ENCODE measurements at regions not wholly inside any gene's neighbourhood (a gene's known extent, or its start where the extent isn't known, plus 50 kb on each side); places are given as distances from the start of the nearest gene placed in this dataset.

DNA sequence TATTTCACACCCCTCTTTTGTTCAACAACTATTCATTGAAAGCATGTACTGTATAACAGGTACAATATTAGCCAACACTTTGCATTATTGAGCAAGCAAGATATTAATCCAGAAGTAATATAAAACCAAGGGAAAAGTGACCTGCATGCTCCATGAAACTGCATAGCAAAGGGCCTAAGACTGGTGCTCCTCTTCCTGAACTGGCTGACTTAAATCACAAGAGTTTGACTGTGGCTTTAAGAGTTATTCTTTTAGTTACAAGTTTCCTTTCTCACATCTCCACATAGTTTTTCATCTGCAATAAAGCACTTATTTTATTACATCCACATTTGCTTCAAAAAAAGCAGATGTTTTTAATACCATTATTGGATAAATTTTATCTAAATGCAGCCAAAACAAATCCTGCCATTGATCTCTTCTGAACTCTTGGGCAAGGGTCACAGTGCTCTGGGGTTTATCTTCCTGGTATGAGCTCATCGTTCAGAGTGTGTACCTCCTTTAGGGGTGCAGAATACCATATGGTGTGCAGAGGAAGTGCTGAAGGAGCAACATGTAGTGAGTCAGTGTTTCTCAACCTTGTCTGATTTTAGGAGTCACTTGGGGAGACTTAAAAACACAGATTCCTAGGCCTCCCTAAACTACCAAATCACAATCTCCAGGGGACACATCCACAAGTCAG lies 1225.9 kb upstream of the MAP3K7 start:
- no peak for DNase-seq (ENCODE audit: low read depth in 3 of 3)

- no peak for DNase-seq (ENCODE audit: low read depth in 3 of 3)
Measured at GRCh38 chr6:91804981-91805380, 1218.1 kb upstream of the MAP3K7 start.

DNA sequence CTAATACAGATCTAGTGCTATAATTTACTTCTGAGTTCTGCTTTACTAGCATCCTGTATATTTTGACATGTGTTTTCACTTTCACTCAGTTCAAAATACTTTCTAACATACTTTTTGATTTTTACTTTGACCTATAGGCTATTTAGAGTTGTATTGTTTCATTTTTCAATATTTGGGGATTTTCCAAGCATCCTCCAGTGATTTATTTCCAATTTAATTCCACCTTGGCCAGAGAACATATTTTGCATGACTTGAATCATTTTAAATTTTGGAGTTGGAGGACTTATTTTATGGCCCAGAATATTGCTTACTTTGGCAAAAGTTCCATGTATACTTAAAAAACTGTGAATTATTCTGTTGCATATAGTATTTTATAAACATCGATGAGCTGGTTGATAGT lies 1215.6 kb upstream of the MAP3K7 start:
- no peak for DNase-seq (ENCODE audit: low read depth in 3 of 3)

DNA sequence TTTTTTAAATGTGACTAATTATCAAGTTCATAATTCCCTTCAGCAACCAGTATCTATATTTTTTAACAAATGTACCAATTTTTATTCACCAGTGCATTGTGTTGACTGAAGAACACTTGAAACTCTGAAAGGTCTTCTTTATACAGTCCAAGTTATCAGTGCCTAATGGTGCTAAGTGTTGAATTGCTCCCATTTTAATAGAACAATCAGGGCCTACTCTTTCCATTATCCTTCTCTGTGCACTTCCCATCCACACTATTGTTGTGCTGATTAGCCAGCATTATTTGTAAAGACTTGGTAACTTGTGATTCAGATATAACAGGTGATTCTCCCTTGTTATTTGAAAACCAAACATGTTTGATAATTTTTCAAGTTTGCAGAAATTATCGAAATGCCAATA lies 1209.7 kb upstream of the MAP3K7 start:
- no peak for DNase-seq (ENCODE audit: low read depth in 3 of 3)

GRCh38 chr6:91788501-91788900 lies 1201.6 kb upstream of the MAP3K7 start:
- DNase-seq (ENCODE audit: low read depth in 3 of 3), result no peak

GRCh38 chr6:91786474-91787184 lies 1199.8 kb upstream of the MAP3K7 start:
- no peak for DNase-seq (ENCODE audit: low read depth in 3 of 3)

DNA sequence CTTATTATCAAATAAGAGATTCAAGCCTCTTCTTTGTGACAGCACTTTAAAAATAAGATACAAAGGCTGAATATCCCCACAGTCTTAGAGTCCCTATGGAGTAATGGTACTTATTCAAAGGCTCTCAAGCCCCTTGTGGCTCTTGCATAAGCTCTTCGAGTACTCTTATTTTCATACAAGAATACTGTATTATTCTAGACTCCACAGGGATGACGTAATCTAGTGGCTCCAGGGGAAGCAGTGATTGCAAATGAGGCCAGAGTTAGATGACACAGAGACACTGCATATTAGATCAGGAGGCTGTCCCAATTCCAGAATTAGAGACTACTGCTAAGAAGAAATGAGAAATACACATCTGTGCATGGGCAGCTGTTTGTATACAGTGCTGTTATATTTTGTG lies 1195.9 kb upstream of the MAP3K7 start:
- DNase-seq (ENCODE audit: low read depth in 3 of 3), result no peak

DNA sequence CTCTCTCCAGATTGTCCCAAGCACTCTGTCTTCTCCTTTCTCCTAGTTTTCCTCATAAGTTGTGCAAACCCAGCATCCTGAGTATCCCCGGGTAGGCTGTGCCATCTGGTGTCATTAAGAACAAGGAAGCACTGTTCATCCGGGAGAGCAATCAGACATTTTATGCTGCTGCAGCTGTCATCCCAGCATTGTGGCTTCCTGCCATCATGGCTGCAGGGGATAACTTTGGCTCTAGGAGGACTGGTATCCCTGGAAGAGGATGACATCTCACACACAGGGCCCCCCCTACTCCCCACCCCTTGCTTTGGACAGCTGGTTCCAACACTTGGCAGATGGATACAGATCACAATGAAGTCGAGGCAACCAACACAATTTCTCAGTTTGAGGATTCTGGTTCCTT lies 1195.1 kb upstream of the MAP3K7 start:
- no peak for DNase-seq (ENCODE audit: low read depth in 3 of 3)

GRCh38 chr6:91780270-91780669 lies 1193.4 kb upstream of the MAP3K7 start:
- DNase-seq (ENCODE audit: low read depth in 3 of 3), result no peak

- no peak for DNase-seq (ENCODE audit: low read depth in 3 of 3)
Measured at GRCh38 chr6:91761621-91762020, 1174.7 kb upstream of the MAP3K7 start.

GRCh38 chr6:91754691-91755090 lies 1167.8 kb upstream of the MAP3K7 start:
- no peak for DNase-seq (ENCODE audit: low read depth in 3 of 3)

DNA sequence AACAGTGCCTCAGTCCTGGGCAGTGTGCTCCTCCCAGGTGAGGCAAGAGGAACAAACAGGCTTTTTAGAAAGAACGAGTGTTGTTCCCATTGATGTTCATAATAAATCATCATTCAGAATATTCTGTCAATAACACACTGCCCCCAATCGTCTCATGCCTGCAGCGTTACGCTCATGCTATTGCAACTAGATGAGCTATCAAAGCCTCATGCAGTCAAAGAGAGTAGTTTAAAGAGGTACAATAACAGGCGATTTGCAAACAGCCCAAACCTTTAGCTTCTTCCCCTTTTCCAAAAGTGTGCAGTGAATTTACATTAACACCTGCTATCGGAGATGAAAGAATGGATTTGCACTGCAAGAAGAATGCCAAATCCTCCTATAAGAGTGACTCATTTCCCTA lies 1164.7 kb upstream of the MAP3K7 start:
- no peak for DNase-seq (ENCODE audit: low read depth in 3 of 3)

- no peak for DNase-seq (ENCODE audit: low read depth in 3 of 3)
Measured at GRCh38 chr6:91744566-91744965, 1157.7 kb upstream of the MAP3K7 start.

GRCh38 chr6:91743756-91744155 lies 1156.9 kb upstream of the MAP3K7 start:
- no peak for DNase-seq (ENCODE audit: low read depth in 3 of 3)

GRCh38 chr6:91731939-91732338 lies 1145.1 kb upstream of the MAP3K7 start:
- no peak for DNase-seq (ENCODE audit: low read depth in 3 of 3)

DNA sequence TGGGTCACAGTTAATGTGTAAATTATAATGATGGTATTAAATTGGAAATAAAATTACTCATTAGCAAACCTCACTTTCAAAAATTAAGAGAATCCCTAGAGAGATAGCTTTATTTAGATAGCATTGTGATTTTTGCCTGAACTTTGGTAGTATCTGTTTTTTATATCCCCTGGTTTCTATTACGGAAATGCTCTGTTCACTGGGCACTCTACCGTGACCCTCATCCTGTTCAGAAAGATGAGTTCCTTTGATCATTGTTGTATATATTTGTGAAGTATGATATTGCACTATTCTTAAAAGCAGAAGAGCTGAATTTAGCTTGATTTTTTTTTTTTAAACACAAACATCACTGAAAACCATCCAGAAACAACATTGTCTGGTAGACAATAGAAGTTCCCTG lies 1143.8 kb upstream of the MAP3K7 start:
- DNase-seq (ENCODE audit: low read depth in 3 of 3), result no peak

DNA sequence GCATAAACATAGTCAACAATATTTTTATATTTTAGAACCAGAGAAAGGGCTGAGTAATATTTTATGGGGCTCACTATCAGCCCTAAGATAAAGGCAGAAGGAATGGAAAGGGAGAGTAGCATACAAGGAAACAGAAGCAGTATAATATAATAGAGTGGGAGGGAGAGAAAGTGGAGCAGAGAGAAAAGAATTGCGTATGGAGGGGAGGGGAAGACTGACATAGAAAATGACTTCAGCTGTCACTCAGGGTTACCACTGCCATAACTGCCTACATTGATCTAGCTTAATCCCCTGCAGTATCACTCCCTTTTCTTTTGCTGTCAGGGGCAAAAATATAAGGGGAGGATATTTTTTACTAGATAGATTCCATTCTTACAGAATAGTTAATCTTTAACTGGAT lies 1133.5 kb upstream of the MAP3K7 start:
- DNase-seq (ENCODE audit: low read depth in 3 of 3), result no peak

DNA sequence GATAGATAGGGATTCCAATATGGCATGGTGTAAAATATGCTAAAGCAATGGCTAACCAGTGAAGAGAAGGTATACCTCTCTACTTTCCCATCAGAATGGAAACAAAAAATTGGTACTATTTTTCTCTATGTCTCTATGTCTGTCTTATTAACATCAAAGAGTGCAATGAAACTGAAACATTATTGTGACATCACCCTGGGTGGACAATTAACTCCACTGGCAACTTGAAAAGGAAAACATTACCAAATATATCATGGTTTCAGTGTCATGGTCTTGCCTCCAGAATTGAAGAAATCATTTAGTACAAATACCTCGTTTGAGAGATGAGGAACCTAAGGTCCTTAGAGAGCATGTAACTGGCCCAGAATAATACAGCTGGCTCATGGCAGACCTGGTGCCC lies 1132.5 kb upstream of the MAP3K7 start:
- DNase-seq (ENCODE audit: low read depth in 3 of 3), result no peak

- no peak for DNase-seq (ENCODE audit: low read depth in 3 of 3)
Measured at GRCh38 chr6:91718198-91718597, 1131.3 kb upstream of the MAP3K7 start.

- DNase-seq (ENCODE audit: low read depth in 3 of 3), result no peak
Measured at GRCh38 chr6:91717094-91717493, 1130.2 kb upstream of the MAP3K7 start.

- DNase-seq (ENCODE audit: low read depth in 3 of 3), result no peak
Measured at GRCh38 chr6:91716361-91716760, 1129.5 kb upstream of the MAP3K7 start.

DNA sequence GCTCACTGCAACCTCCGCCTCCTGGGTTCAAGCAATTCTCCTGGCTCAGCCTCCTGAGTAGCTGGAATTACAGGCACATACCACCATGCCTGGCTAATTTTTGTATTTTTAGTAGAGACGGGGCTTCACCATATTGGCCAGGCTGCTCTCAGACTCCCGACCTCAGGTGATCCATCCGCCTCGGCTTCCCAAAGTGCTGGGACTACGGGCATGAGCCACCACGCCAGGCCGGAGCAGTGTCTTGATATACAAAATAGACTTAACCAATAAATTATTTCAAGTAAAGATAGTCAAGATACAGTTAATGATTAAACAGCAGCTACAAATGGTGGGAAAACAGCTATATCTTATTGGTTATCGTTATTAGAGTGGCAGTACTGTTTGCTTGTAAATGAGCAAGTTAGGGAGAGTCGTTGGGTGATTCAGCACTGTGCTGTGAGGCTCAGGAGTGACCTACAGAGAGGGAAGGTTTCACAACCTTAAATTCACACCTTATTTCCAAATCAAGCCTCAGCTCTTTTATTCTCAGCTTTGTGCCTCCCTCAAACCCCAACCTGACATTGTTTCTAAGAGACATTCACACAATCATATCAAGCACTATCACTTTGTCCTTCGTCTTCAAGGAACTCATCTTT lies 1128.4 kb upstream of the MAP3K7 start:
- no peak for DNase-seq (ENCODE audit: low read depth in 3 of 3)

GRCh38 chr6:91713911-91714310 lies 1127.0 kb upstream of the MAP3K7 start:
- no peak for DNase-seq (ENCODE audit: low read depth in 3 of 3)
